PC-9 (cell line): ENCODE measurements at regions not wholly inside any gene's neighbourhood (a gene's known extent, or its start where the extent isn't known, plus 50 kb on each side); places are given as distances from the start of the nearest gene placed in this dataset.

Experiments used
- CTCF ChIP-seq: fragments of 200-600 bp; sonication (generic); conservative IDR thresholded peaks from 2 replicates; pipeline ENCODE4 v1.6.1; 2017; ENCODE audit warnings: mixed run types, antibody characterized with exemption, mild to moderate bottlenecking, moderate library complexity
- EZH2 ChIP-seq: fragments of 200-600 bp; sonication (generic); IDR thresholded peaks from 2 replicates; pipeline ENCODE4 v1.8.0; 2017; ENCODE audit warnings: antibody characterized with exemption, low read depth

GRCh38 chr12:82099216-82099615, 259.0 kb downstream of the CCDC59 start:
- TF ChIP-seq CTCF (no peak), EZH2 (no peak)
